Prostate gland (tissue), 2 donors: ENCODE measurements at regions not wholly inside any gene's neighbourhood (a gene's known extent, or its start where the extent isn't known, plus 50 kb on each side); places are given as distances from the start of the nearest gene placed in this dataset.

Source experiments
- DNase-seq: peaks from one replicate; pipeline ENCODE4 v3.0.0-alpha.2; 2019; ENCODE audit warnings: low spot score
- H3K27ac ChIP-seq, 2 donors: fragments of 200-600 bp; sonication (generic); 2 replicates each; pipeline ENCODE4 v1.5.1; 2017 to 2019
- H3K27me3 ChIP-seq: fragments of 200-600 bp; sonication (generic); replicated peaks from 2 replicates; pipeline ENCODE4 v1.5.1; 2019; ENCODE audit not compliant: insufficient read depth
- H3K36me3 ChIP-seq, 2 donors: fragments of 200-600 bp; sonication (generic); 1 replicate in 1 of 2; 2 replicates in 1 of 2; pipeline versions ENCODE4 v1.5.1 to v1.8.1; 2017 to 2019
- H3K4me1 ChIP-seq: fragments of 200-600 bp; sonication (generic); replicated peaks from 2 replicates; pipeline ENCODE4 v1.5.1; 2019
- H3K4me3 ChIP-seq, 2 donors: fragments of 200-600 bp; sonication (generic); 2 replicates each; pipeline ENCODE4 v1.5.1; 2017 to 2019
- H3K9me3 ChIP-seq: fragments of 200-600 bp; sonication (generic); 2 replicates; pipeline ENCODE4 v1.5.1; 2017
- POLR2A ChIP-seq: fragments of 450-650 bp; IDR thresholded peaks from one replicate; pipeline ENCODE4 v1.6.1; 2016; ENCODE audit warnings: antibody characterized with exemption, mild to moderate bottlenecking
- POLR2AphosphoS5 ChIP-seq: sonication (generic); formaldehyde crosslinking; IDR thresholded peaks from one replicate; pipeline ENCODE4 v1.6.1; 2017; ENCODE audit warnings: antibody characterized with exemption
- WGBS: methylation state at CpG from one replicate; pipeline ENCODE4 v1.1.5; 2018; 5-methylcytosine and 5-hydroxymethylcytosine counted together
- intact Hi-C: fragments of 100-400 bp; cut with DNase I; formaldehyde crosslinking; loops from one replicate; pipeline ENCODE4 v1.14.2; 2022
- TF ChIP-seq, protein P1 (sequence below), 4 experiments: fragments of 200-600 bp in 2 of 4; fragments of 450-650 bp in 2 of 4; sonication (generic) in 2 of 4; IDR thresholded peaks; 1 replicate in 3 of 4; 2 replicates in 1 of 4; pipeline ENCODE4 v1.5.1; 2016 to 2019; ENCODE audit warnings: antibody characterized with exemption in 4 of 4, mild to moderate bottlenecking in 2 of 4, moderate library complexity in 2 of 4

DNA sequence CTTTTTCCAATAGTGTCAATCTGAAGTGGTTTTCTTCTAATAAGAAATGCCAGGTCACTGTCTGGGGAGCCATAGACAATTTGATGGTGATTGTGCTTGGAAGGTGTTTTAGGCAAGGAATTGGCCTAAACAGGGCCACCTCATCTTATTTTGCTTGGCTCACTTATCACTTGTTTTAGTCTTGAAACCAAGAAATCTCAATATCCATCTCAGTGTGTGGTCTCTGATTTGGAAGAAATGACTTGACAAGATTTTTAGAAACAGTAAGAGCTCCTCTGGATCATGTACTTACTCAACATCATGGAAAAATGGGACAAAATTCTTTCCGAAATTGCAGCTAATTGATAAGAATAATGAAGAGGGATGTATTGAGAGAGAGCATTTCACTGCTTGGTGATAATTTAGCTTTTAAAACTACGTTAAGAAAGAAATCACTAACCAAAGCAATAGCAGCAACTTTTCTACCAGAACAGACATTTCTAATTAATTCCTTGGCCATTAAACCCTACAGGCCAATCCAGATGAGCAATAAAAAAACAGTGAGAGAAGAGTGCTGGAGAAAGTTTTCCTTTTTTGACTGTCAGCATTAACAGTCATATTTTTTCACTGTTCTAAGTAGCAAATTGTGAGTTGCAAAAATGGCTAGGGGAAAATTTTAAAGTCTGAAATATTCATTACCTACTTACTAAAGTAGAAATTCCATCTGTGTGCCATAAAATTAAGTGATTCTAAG lies 157.3 kb downstream of the AEBP2 start:
- TF ChIP-seq POLR2AphosphoS5 = no peak
- TF ChIP-seq, protein P1, sequence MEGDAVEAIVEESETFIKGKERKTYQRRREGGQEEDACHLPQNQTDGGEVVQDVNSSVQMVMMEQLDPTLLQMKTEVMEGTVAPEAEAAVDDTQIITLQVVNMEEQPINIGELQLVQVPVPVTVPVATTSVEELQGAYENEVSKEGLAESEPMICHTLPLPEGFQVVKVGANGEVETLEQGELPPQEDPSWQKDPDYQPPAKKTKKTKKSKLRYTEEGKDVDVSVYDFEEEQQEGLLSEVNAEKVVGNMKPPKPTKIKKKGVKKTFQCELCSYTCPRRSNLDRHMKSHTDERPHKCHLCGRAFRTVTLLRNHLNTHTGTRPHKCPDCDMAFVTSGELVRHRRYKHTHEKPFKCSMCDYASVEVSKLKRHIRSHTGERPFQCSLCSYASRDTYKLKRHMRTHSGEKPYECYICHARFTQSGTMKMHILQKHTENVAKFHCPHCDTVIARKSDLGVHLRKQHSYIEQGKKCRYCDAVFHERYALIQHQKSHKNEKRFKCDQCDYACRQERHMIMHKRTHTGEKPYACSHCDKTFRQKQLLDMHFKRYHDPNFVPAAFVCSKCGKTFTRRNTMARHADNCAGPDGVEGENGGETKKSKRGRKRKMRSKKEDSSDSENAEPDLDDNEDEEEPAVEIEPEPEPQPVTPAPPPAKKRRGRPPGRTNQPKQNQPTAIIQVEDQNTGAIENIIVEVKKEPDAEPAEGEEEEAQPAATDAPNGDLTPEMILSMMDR (IDR thresholded peaks at IDR 0.05) = no peak
- TF ChIP-seq POLR2A = no peak
- intact Hi-C loops = no loop called here
- no peaks in the 10 kb centered on the region for H3K4me1 ChIP-seq
- WGBS = 76% methylated on average over 2 of the region's 2 CpGs
- no peak for DNase-seq
- no peaks in the 10 kb centered on the region for H3K27me3 ChIP-seq
- no peak overlapping the region for H3K27ac ChIP-seq
- no peaks in the 10 kb centered on the region for H3K9me3 ChIP-seq
- no peaks in the 10 kb centered on the region for H3K36me3 ChIP-seq
- no peak overlapping the region for H3K4me3 ChIP-seq

DNA sequence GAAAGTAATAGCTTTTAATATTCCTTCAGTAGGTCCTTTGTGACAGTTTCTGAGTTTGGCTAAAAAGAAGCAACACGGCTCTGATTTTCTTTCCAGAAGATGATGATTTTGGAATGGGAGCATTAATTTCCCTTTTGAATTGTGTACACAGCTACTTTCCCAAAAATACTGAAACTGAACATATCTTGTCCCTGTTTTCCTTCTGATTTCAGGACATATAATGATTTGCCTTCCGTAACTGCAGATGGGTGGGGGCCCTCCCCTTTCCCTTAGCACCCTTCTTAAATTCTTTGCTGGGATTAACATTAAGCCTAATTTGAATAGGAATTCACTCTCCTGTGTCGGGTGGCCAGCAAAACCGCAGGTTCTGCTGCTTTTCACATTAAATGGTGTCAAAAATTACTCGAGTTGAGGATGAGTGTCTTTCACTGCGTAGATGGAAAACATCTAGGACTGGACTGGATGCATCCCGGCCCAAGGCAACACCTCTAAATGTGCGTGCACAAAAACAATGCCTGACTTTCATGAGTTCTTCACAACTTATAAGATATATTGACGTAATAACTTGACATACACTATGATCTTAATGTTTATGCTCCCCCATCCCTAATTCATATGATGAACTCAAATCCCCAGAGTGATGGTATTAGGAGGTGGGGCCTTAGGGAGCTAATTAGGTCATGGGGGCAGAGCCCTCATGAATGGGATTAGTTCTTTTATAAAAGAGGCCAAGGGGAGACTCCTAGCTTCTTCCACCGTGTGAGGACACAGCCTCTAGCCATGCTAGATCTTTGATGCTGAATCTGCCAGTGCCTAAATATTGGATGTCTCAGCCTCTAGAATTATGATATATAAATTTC lies 158.1 kb downstream of the AEBP2 start:
- Histone ChIP-seq H3K27me3 (no peaks in the 10 kb centered on the region), H3K4me3 (no peak overlapping the region), H3K4me1 (no peaks in the 10 kb centered on the region), H3K27ac (no peak overlapping the region), H3K9me3 (no peaks in the 10 kb centered on the region), H3K36me3 (no peaks in the 10 kb centered on the region)
- 72% methylated on average over 10 of the region's 10 CpGs for WGBS
- DNase-seq = no peak
- intact Hi-C loops = no loop called here
- TF ChIP-seq, protein P1 (IDR thresholded peaks at IDR 0.05) = no peak
- TF ChIP-seq POLR2AphosphoS5 (no peak), POLR2A (no peak)

DNA sequence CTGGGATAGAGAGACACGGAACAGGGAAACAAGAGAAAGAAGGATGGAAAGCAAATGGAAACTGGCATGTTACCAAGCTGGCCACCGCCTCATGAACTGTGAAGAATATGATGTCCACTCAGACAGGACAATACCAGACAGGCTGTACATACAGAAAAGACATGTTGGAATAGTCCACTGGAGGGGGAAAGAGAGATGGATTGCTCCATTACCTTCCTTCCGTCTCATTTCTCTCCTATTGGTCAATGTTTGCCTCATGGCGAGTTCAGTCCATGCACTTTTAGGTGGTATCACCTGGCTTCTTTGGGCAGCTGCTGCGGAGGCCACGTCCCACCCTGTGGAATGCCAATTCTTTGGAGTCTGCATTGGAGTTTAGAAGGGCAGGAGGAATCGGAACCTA lies 166.4 kb downstream of the AEBP2 start:
- intact Hi-C loops = no loop called here
- TF ChIP-seq POLR2AphosphoS5 (no peak), POLR2A (no peak)
- TF ChIP-seq, protein P1 (IDR thresholded peaks at IDR 0.05) = no peak
- H3K4me1 ChIP-seq = peaks cover 6% of the 10 kb centered on the region
- H3K36me3 ChIP-seq = no peaks in the 10 kb centered on the region
- H3K9me3 ChIP-seq = no peaks in the 10 kb centered on the region
- WGBS = 90% methylated on average over 7 of the region's 7 CpGs
- no peak overlapping the region for H3K4me3 ChIP-seq
- H3K27me3 ChIP-seq = no peaks in the 10 kb centered on the region
- H3K27ac ChIP-seq = no peak overlapping the region
- no peak for DNase-seq

DNA sequence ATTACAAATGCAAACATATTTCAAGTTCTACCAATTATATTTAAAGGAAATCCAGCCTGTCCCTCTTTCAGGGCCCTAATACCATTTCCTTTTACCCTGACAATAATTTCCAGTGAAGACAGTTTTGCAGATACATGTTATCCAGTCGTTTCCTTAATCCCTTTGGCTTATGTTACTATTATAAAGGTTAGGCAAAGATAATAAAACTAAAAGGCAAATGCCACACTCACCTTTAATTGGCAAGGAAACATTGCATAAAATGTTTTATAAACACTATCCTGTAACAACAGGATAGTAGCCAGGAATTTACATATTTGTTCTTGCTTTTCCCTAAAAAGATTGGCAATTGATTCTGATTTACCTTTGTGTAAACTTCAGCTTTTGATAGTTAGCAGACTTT lies 168.7 kb downstream of the AEBP2 start:
- TF ChIP-seq POLR2AphosphoS5 (peak; percentile 52), POLR2A (no peak)
- 10% methylated on average over 1 of the region's 1 CpG for WGBS
- no peaks in the 10 kb centered on the region for H3K9me3 ChIP-seq
- no peak for DNase-seq
- H3K4me3 ChIP-seq = no peak overlapping the region
- H3K27me3 ChIP-seq = no peaks in the 10 kb centered on the region
- intact Hi-C loops = no loop called here
- H3K4me1 ChIP-seq = peaks cover 6% of the 10 kb centered on the region
- no peak overlapping the region for H3K27ac ChIP-seq
- H3K36me3 ChIP-seq = no peaks in the 10 kb centered on the region

DNA sequence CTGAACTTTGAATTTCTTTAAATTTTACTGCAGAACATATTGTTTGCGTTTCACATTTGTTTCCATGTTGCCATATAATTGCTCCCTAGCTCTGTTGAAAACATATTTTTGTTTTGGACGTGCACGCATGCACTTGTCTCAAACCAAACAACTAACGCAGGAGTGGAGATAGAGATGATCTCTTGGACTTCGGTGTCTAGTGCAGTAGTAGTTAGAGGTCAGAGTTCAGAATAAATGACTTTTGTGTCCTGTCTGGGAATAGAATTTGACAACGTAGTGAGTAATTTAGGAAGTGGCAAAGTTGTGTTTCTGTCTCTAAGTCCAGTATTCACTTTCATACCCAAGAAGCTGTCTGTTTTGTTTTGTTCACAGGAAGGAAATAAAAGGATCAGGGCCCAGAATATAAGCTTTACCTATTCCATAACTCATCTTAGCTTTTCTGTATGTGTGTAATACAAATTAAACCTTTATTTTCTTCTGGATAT lies 173.8 kb downstream of the AEBP2 start:
- 92% methylated on average over 6 of the region's 6 CpGs for WGBS
- intact Hi-C loops = no loop called here
- Histone ChIP-seq H3K4me1 (no peaks in the 10 kb centered on the region), H3K27ac (no peak overlapping the region), H3K4me3 (no peak overlapping the region), H3K9me3 (no peaks in the 10 kb centered on the region), H3K27me3 (no peaks in the 10 kb centered on the region), H3K36me3 (no peaks in the 10 kb centered on the region)
- no peak for DNase-seq
- TF ChIP-seq, protein P1 (IDR thresholded peaks at IDR 0.05) = no peak
- no peak for TF ChIP-seq POLR2AphosphoS5
- no peak for TF ChIP-seq POLR2A
